Stimulated activated naive CD8-positive, alpha-beta T cell treated with anti-CD3 and anti-CD28 coated beads, Interleukin-15, amount 100 ng/mL, for 72 hours (primary cell): ENCODE measurements at regions not wholly inside any gene's neighbourhood (a gene's known extent, or its start where the extent isn't known, plus 50 kb on each side); places are given as distances from the start of the nearest gene placed in this dataset.

ENCODE experiments used
- ATAC-seq: fragments of 150-1000 bp; cut with Tn5 transposase; 2 replicates; pipeline ENCODE4 v1.10.0; 2021; ENCODE audit warnings: mild to moderate bottlenecking, moderate library complexity
- DNase-seq, 2 donors: peaks; one replicate each; pipeline ENCODE4 v3.0.0; 2021 to 2022
- H3K27ac Mint-ChIP-seq, 2 donors: one replicate each; pipeline ENCODE4 v1.8.0; 2022; ENCODE audit warnings: mild to moderate bottlenecking in 2 of 2, mixed read lengths in 2 of 2, moderate library complexity in 2 of 2
- H3K27me3 Mint-ChIP-seq: one replicate; pipeline ENCODE4 v1.8.0; 2022; ENCODE audit warnings: mixed read lengths
- H3K4me1 Mint-ChIP-seq: one replicate; pipeline ENCODE4 v1.8.0; 2022; ENCODE audit warnings: mild to moderate bottlenecking, mixed read lengths
- H3K4me3 Mint-ChIP-seq, 2 donors: one replicate each; pipeline ENCODE4 v1.8.0; 2022; ENCODE audit warnings: mild to moderate bottlenecking in 2 of 2, mixed read lengths in 2 of 2, moderate library complexity in 1 of 2
- H3K9me3 Mint-ChIP-seq, 2 donors: one replicate each; pipeline ENCODE4 v1.8.0; 2022; ENCODE audit warnings: mixed read lengths in 2 of 2

DNA sequence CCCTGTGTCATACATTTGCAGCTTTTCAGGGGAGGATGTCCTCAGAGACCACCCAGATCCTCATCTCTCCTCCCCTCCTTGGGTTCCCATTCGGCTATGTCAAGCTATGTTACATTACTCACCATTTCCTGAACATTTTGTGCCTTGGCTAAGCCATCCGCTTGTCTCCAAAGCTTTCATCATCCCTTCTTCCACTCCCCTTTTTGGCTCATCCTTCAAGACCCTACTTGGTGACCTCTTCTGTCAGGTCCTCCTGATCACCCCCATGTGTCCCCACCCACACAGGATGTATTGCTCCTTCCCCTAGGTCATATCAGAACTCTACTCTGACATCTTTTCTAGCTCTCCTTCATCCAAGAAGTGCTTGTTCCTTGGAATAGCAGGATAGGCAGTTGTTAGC, 81.8 kb downstream of the BOD1 start:
- H3K27ac Mint-ChIP-seq: no peak overlapping the region
- no peaks in the 10 kb centered on the region for H3K4me1 Mint-ChIP-seq
- H3K27me3 Mint-ChIP-seq: no peaks in the 10 kb centered on the region
- no peak overlapping the region for H3K4me3 Mint-ChIP-seq
- no peak for ATAC-seq
- H3K9me3 Mint-ChIP-seq: no peaks in the 10 kb centered on the region
- no peak for DNase-seq

GRCh38 chr5:173534031-173534430, 82.4 kb downstream of the BOD1 start:
- H3K4me3 Mint-ChIP-seq: no peak overlapping the region
- H3K9me3 Mint-ChIP-seq: no peaks in the 10 kb centered on the region

GRCh38 chr5:173532689-173533250, 83.7 kb downstream of the BOD1 start:
- DNase-seq (no peak), ATAC-seq (no peak)
- no peaks in the 10 kb centered on the region for H3K9me3 Mint-ChIP-seq
- no peaks in the 10 kb centered on the region for H3K27me3 Mint-ChIP-seq
- H3K4me1 Mint-ChIP-seq: no peaks in the 10 kb centered on the region
- H3K27ac Mint-ChIP-seq: no peak overlapping the region
- no peak overlapping the region for H3K4me3 Mint-ChIP-seq

More at GRCh38 chr5:173534031-173534430, 82.4 kb downstream of the BOD1 start:
- ATAC-seq: no peak
- no peak overlapping the region for H3K27ac Mint-ChIP-seq
- H3K27me3 Mint-ChIP-seq: no peaks in the 10 kb centered on the region
- no peaks in the 10 kb centered on the region for H3K4me1 Mint-ChIP-seq
- DNase-seq: no peak

DNA sequence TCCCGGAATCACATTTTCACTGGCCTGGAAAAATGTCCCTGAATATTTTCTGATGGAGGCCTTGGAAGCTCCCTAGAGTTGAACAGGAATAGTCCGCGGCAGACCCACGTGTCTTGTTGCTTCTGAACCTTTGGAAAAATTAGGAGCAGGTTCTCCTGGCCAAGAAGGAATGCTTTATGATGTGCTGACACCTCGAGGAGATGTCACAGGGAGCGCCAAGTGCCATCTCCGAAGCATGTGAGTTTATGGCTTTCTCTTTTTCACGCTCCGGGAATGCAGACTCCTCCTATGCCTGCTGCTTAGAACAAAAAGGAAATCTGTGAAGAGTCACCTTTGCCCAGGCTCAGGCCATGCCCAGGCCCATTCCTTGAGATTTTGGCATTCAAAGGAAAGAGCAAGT, 84.6 kb downstream of the BOD1 start:
- H3K27me3 Mint-ChIP-seq: no peaks in the 10 kb centered on the region
- H3K9me3 Mint-ChIP-seq: no peaks in the 10 kb centered on the region
- H3K27ac Mint-ChIP-seq: no peak overlapping the region
- no peak for ATAC-seq
- no peak overlapping the region for H3K4me3 Mint-ChIP-seq
- H3K4me1 Mint-ChIP-seq: no peaks in the 10 kb centered on the region
- no peak for DNase-seq

- Mint-ChIP-seq H3K4me3 (no peak overlapping the region), H3K27ac (no peak overlapping the region), H3K27me3 (no peaks in the 10 kb centered on the region), H3K9me3 (no peaks in the 10 kb centered on the region), H3K4me1 (no peaks in the 10 kb centered on the region)
- ATAC-seq (no peak), DNase-seq (no peak)
Measured at GRCh38 chr5:173530547-173530946, 85.9 kb downstream of the BOD1 start.

DNA sequence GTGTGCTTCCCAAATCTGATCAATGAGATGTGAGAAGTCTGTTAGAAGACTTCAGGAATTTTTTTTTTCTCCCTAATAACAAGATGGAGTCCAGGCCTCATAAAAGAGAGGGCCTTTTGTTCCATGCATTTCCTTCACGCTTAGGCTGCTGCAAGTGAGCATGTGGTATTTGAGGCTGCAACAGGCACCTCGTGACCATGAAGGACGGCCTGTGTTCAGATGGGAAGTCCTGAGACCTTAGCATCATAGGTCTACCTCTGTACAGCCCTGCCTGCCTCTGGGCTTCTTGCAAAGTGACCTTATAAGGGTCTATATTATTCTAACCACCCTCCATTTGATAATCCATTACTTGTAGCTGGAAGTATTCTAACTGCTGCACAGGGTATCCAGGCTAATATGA, 86.6 kb downstream of the BOD1 start:
- no peak overlapping the region for H3K27ac Mint-ChIP-seq
- H3K4me1 Mint-ChIP-seq: no peaks in the 10 kb centered on the region
- H3K27me3 Mint-ChIP-seq: no peaks in the 10 kb centered on the region
- DNase-seq (no peak), ATAC-seq (no peak)
- no peaks in the 10 kb centered on the region for H3K9me3 Mint-ChIP-seq
- H3K4me3 Mint-ChIP-seq: no peak overlapping the region

GRCh38 chr5:173527671-173528070, 88.8 kb downstream of the BOD1 start:
- Mint-ChIP-seq H3K4me3 (no peak overlapping the region), H3K27me3 (no peaks in the 10 kb centered on the region), H3K9me3 (no peaks in the 10 kb centered on the region), H3K27ac (no peak overlapping the region), H3K4me1 (no peaks in the 10 kb centered on the region)
- DNase-seq (no peak), ATAC-seq (no peak)

- no peaks in the 10 kb centered on the region for H3K9me3 Mint-ChIP-seq
- H3K4me1 Mint-ChIP-seq: no peaks in the 10 kb centered on the region
- H3K27me3 Mint-ChIP-seq: peaks cover 4% of the 10 kb centered on the region
- H3K27ac Mint-ChIP-seq: no peak overlapping the region
- DNase-seq: no peak
- H3K4me3 Mint-ChIP-seq: no peak overlapping the region
- ATAC-seq: no peak
Measured at GRCh38 chr5:173524136-173524535, 92.3 kb downstream of the BOD1 start.

DNA sequence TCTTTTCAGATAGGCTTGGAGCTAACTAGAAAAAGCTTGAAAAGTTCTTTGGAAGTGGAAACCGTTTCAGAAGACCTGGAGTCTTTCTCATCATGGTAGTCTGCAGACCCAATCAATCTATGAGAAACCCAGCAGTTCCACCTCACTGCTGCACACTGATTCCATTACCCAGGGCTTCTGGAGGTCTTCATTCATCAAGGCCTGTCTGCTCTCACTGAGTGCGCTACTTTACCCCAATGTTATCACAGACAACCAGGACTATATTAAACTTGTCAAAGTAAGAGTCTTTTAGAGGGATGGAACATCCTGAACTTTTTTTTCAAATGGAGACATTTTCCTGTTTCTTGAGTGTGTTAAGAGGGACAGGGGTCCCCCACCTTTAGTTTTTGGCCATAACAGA, 93.1 kb downstream of the BOD1 start:
- Mint-ChIP-seq H3K4me3 (no peak overlapping the region), H3K27ac (no peak overlapping the region), H3K9me3 (no peaks in the 10 kb centered on the region), H3K27me3 (peaks cover 12% of the 10 kb centered on the region), H3K4me1 (no peaks in the 10 kb centered on the region)
- DNase-seq (no peak), ATAC-seq (no peak)

GRCh38 chr5:173522518-173522917, 93.9 kb downstream of the BOD1 start:
- ATAC-seq (no peak), DNase-seq (no peak)
- Mint-ChIP-seq H3K4me3 (no peak overlapping the region), H3K4me1 (no peaks in the 10 kb centered on the region), H3K27ac (no peak overlapping the region), H3K27me3 (peaks cover 18% of the 10 kb centered on the region), H3K9me3 (no peaks in the 10 kb centered on the region)

DNA sequence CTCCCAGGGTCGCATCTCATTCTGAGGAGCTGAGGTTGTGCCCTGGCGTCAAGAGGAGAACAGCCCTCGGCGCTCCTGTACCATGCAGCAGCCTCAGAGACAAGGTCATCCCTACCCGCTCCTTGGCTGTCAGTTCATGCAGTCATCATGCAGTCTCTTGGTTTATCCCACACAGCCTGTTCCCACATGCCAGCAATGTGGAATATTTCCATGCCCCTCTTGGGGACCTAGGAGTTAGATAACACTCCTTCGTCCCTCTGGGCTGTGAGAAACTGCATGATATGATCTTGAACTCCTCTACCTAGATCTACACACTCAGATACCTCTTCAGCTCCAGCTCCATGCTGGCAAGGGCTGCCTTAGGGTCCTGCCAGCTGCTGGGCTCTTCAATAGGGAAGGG, 97.6 kb downstream of the BOD1 start:
- Mint-ChIP-seq H3K4me3 (no peak overlapping the region), H3K27me3 (peaks cover 19% of the 10 kb centered on the region), H3K4me1 (no peaks in the 10 kb centered on the region), H3K9me3 (no peaks in the 10 kb centered on the region), H3K27ac (no peak overlapping the region)
- DNase-seq (no peak), ATAC-seq (no peak)

- DNase-seq: no peak
- no peak overlapping the region for H3K4me3 Mint-ChIP-seq
- no peaks in the 10 kb centered on the region for H3K4me1 Mint-ChIP-seq
- H3K9me3 Mint-ChIP-seq: no peaks in the 10 kb centered on the region
- ATAC-seq: no peak
- no peak overlapping the region for H3K27ac Mint-ChIP-seq
- H3K27me3 Mint-ChIP-seq: peaks cover 32% of the 10 kb centered on the region
Measured at GRCh38 chr5:173517648-173518047, 98.8 kb downstream of the BOD1 start.

DNA sequence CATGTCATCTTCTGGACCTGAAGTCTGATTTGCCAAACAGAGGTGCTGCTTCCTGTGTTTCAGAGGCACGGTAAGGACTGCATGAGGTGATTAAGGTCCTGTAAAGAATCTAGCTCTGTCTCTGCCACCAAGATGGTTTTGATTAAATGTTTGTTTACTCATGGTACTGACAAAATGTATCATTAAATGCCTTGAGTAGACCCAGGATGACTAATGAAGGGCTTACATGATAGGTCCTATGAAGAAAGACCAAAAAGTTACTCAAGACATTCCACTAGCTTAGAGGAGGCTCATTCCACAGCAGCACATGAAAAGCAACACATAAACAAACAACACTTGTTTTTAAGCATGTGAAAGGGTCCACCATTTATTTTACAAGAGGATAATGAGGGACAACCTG, 100.9 kb downstream of the BOD1 start:
- Mint-ChIP-seq H3K27me3 (peaks cover 44% of the 10 kb centered on the region), H3K4me3 (no peak overlapping the region), H3K27ac (no peak overlapping the region), H3K4me1 (no peaks in the 10 kb centered on the region), H3K9me3 (no peaks in the 10 kb centered on the region)
- no peak for ATAC-seq
- no peak for DNase-seq

DNA sequence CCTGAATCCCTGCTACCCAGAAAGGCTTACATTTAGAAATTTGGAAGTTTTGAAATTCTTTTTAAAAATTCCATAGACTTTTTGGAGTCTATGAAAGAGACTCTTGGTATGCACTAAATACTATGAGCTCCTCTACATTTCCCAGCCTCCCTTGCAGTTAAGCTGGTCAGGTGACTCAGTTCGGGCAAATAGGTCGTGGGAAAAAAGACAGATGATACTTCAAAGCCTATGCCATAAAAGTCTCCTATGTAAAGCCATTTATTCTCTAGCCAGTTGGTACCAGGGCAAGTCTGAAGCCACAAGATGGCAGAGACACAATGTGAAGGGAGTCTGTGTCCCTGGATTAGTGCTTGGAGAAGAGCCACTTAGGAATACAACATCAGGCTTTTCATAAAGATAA, 101.8 kb downstream of the BOD1 start:
- no peaks in the 10 kb centered on the region for H3K4me1 Mint-ChIP-seq
- no peak overlapping the region for H3K4me3 Mint-ChIP-seq
- H3K27ac Mint-ChIP-seq: no peak overlapping the region
- ATAC-seq (no peak), DNase-seq (no peak)
- no peaks in the 10 kb centered on the region for H3K9me3 Mint-ChIP-seq
- peaks cover 44% of the 10 kb centered on the region for H3K27me3 Mint-ChIP-seq

DNA sequence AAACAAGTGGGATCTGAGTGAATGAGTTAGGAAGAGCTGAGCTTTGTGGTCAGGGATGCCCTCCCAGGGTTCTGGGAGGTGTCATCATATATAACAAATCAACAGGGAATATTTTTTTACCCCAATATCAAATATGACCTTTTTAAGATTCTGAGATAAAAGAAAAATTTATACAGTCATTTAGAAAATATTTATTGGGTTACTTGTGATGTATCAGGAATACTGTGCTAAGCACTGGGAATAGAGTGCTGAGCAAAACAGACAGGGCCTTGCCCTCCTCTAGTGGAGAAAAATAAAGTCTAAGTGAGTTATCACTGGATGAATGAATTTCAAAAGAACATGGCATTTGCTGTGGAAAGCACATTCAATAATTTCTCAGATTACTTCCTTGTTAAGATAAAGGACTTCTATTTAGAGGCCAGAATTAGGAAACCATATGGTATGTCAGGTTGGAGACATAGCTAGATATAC, 102.9 kb downstream of the BOD1 start:
- ATAC-seq (no peak), DNase-seq (no peak)
- peaks cover 34% of the 10 kb centered on the region for H3K27me3 Mint-ChIP-seq
- H3K4me3 Mint-ChIP-seq: no peak overlapping the region
- no peak overlapping the region for H3K27ac Mint-ChIP-seq
- H3K4me1 Mint-ChIP-seq: no peaks in the 10 kb centered on the region
- no peaks in the 10 kb centered on the region for H3K9me3 Mint-ChIP-seq

DNA sequence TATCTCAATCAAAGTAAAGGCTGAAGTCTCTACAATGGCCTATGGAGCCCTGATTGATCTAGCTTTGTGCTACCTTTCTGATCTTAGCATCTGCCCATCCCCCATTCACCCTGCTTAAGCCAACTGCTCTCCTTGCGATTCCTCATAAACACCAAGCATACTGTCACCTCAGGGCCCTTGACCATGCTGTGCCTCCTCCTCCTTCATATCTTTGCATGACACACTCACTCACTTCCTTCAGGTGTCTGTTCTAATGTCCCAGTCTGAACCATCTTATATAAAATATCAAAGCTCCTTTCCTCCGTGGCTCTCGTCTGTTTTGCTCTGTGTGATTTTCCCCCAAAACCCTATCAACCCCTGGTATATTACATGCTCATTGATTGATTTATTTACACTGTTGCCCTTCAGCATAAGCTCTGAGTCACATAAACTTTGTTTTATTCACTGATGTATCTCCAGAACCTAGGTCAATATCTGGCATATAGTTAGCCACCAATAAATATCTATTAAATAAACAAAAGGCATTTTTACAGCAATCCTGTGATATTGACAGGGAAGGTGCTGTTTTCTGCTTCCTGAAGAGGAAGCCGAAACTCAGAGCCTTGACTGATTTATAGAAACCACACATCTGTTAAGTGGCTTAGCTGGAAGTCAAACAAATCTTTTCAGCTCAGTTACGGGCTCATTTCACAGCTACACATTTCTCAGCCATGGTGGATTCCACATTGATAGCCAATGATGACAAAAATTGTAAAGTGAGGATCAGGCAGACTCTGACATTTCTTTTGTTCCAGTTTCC, 103.6 kb downstream of the BOD1 start:
- peaks cover 27% of the 10 kb centered on the region for H3K27me3 Mint-ChIP-seq
- ATAC-seq (no peak), DNase-seq (no peak)
- no peaks in the 10 kb centered on the region for H3K9me3 Mint-ChIP-seq
- H3K4me1 Mint-ChIP-seq: no peaks in the 10 kb centered on the region
- H3K27ac Mint-ChIP-seq: peak overlapping the region in 1 of 2 donors; percentile 2
- no peak overlapping the region for H3K4me3 Mint-ChIP-seq

DNA sequence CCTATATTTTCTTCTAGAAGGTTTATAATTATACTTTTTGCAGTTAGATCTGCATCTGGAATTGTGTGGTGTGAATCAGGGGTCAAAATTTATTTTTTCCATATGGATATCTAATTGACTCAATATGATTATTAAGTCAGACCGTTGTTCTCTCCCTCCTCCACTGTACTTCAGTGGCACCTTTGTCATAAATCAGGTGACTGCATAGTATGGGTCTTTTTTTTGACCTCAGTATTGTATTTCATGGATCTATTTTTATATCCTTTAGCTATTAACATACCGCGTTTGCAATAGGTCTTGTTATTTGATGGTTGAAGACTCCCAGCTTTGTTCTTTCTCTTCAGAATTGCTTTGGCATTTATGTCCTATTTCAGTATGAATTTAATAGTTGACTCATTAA, 107.4 kb downstream of the BOD1 start:
- Mint-ChIP-seq H3K9me3 (peaks cover 0 to 7% of the 10 kb centered on the region in 2 donors), H3K4me3 (no peak overlapping the region), H3K4me1 (no peaks in the 10 kb centered on the region), H3K27me3 (peaks cover 26% of the 10 kb centered on the region), H3K27ac (no peak overlapping the region)
- ATAC-seq (no peak), DNase-seq (no peak)
